HL-60/S4 treated with phorbol 12-myristate 13-acetate at 8.2 ng/mL for 4 days and 3 days (cell line): ENCODE measurements at regions not wholly inside any gene's neighbourhood (a gene's known extent, or its start where the extent isn't known, plus 50 kb on each side); places are given as distances from the start of the nearest gene placed in this dataset.

Source experiments
- in situ Hi-C: fragments of 300-500 bp; cut with MboI; formaldehyde crosslinking; loops from 2 replicates; pipeline ENCODE4 v1.15.0; 2022; ENCODE audit warnings: low sequenced_read_pairs

GRCh38 chr14:38850664-38851063, 252.4 kb downstream of the SEC23A start:
- in situ Hi-C loops, result no loop called here

- in situ Hi-C loops, result no loop called here
Observed at GRCh38 chr14:38848243-38848935, 254.6 kb downstream of the SEC23A start.

GRCh38 chr14:38847161-38847560, 255.9 kb downstream of the SEC23A start:
- in situ Hi-C loops, result no loop called here

GRCh38 chr14:38839694-38840365, 263.2 kb downstream of the SEC23A start:
- in situ Hi-C loops, result no loop called here

- in situ Hi-C loops, result no loop called here
Observed at GRCh38 chr14:38838979-38839323, 264.1 kb downstream of the SEC23A start.

- in situ Hi-C loops, result no loop called here
Observed at GRCh38 chr14:38838049-38838978, 264.7 kb downstream of the SEC23A start.

- in situ Hi-C loops, result no loop called here
Observed at GRCh38 chr14:38837343-38838048, 265.5 kb downstream of the SEC23A start.

- in situ Hi-C loops, result no loop called here
Observed at GRCh38 chr14:38836539-38836938, 266.5 kb downstream of the SEC23A start.

- in situ Hi-C loops, result no loop called here
Observed at GRCh38 chr14:38835874-38836273, 267.2 kb downstream of the SEC23A start.

GRCh38 chr14:38828183-38828827, 274.7 kb downstream of the SEC23A start:
- in situ Hi-C loops, result no loop called here

GRCh38 chr14:38824706-38825105, 278.3 kb downstream of the SEC23A start:
- in situ Hi-C loops, result no loop called here

- in situ Hi-C loops, result no loop called here
Observed at GRCh38 chr14:38818555-38818954, 284.5 kb downstream of the SEC23A start.

- in situ Hi-C loops, result no loop called here
Observed at GRCh38 chr14:38808734-38809455, 294.1 kb downstream of the SEC23A start.

- in situ Hi-C loops, result no loop called here
Observed at GRCh38 chr14:38799671-38800070, 303.4 kb downstream of the SEC23A start.

- in situ Hi-C loops, result no loop called here
Observed at GRCh38 chr14:38794677-38795076, 308.4 kb downstream of the SEC23A start.

- in situ Hi-C loops, result no loop called here
Observed at GRCh38 chr14:38791862-38792261, 311.2 kb downstream of the SEC23A start.

GRCh38 chr14:38790916-38791315, 312.1 kb downstream of the SEC23A start:
- in situ Hi-C loops, result no loop called here

- in situ Hi-C loops, result no loop called here
Observed at GRCh38 chr14:38789805-38790204, 313.2 kb downstream of the SEC23A start.

- in situ Hi-C loops, result no loop called here
Observed at GRCh38 chr14:38788060-38788459, 315.0 kb downstream of the SEC23A start.

- in situ Hi-C loops, result no loop called here
Observed at GRCh38 chr14:38786921-38787320, 316.1 kb downstream of the SEC23A start.
